HG02981 (cell line): ENCODE measurements at regions not wholly inside any gene's neighbourhood (a gene's known extent, or its start where the extent isn't known, plus 50 kb on each side); places are given as distances from the start of the nearest gene placed in this dataset.

Source experiments
- ATAC-seq: cut with Tn5 transposase; IDR thresholded peaks from one replicate; pipeline ENCODE4 v1.9.1; 2021; ENCODE audit warnings: mild to moderate bottlenecking, moderate library complexity; ENCODE audit not compliant: unreplicated experiment

- ATAC-seq: no peak
Measured at GRCh38 chr14:97539884-97540283, 742.7 kb downstream of the VRK1 start.

- ATAC-seq: no peak
Measured at GRCh38 chr14:97543221-97543620, 746.0 kb downstream of the VRK1 start.

GRCh38 chr14:97543816-97544215, 746.6 kb downstream of the VRK1 start:
- ATAC-seq: no peak

GRCh38 chr14:97544571-97544970, 747.4 kb downstream of the VRK1 start:
- ATAC-seq: no peak

GRCh38 chr14:97546491-97547230, 749.5 kb downstream of the VRK1 start:
- ATAC-seq: no peak

- ATAC-seq: no peak
Measured at GRCh38 chr14:97550463-97550862, 753.3 kb downstream of the VRK1 start.

- no peak for ATAC-seq
Measured at GRCh38 chr14:97554597-97554996, 757.4 kb downstream of the VRK1 start.

DNA sequence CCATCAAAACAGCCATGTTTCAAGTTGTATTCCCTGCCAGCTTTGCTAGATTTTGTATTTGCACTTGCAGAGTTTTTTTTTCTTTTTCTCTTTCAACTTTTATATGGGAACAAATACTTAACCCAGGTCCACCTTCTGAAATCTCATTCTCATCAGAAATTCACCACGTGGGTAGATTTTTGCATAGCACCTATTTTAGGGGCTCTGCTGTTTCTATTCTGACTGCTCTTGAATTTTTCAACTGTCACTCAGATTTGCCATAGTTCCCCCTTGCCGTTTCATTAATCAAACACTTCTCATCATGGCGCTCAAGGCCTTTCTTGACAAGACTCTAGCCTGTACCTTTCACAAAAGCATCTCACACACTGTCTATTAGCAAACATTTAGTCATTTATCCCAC, 767.2 kb downstream of the VRK1 start:
- no peak for ATAC-seq

DNA sequence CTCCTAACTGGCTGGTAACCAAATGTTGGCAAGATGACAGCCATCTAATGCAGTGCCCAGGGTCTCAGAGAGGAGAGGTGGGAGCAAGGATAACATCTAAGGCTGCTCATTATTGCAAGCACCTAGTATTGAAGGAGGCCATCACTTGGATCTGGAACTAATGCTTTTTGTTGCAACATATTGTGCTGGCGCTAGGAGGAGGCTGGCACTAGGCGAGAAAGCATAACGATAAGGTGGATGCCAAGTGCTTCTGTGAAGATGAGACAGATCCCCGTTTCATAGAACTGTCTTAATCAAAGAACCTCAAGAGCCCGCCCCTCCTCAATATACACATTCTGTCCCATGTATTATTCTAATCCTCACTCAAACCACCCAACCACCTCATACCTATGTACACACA, 774.0 kb downstream of the VRK1 start:
- ATAC-seq: no peak

DNA sequence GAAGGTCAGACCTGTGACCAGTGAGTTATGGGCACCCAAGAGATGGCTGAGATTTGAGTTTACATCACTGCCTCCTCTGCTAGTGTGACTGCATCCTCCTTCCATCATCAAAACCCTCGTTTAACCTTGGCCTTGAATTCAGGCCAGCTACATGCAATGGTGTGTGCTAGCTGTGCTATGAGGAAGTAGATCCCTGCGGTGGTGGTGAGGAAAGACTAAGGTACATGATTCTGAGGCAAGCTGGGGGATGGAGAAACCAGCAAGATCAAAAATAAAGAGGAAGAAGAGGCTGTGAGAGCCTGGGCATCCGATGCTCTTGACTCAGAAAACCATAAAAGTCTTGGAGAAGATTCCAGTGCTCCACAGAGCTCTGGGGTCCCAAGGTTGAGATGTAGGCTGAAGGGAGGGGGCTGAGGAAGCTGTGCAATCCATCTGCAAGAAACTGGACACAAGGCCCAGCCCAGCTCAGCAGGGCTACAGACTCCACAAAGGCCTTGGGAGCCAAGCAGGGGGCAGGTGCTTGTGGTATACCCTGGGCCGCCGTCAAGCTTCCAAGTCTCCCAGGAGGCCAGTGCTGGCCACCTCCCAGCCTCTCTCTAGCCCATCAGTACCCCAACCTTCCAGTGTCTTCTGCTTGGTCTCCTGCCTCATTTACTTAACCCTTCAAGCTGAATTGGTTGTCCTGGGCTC, 774.8 kb downstream of the VRK1 start:
- ATAC-seq: no peak

DNA sequence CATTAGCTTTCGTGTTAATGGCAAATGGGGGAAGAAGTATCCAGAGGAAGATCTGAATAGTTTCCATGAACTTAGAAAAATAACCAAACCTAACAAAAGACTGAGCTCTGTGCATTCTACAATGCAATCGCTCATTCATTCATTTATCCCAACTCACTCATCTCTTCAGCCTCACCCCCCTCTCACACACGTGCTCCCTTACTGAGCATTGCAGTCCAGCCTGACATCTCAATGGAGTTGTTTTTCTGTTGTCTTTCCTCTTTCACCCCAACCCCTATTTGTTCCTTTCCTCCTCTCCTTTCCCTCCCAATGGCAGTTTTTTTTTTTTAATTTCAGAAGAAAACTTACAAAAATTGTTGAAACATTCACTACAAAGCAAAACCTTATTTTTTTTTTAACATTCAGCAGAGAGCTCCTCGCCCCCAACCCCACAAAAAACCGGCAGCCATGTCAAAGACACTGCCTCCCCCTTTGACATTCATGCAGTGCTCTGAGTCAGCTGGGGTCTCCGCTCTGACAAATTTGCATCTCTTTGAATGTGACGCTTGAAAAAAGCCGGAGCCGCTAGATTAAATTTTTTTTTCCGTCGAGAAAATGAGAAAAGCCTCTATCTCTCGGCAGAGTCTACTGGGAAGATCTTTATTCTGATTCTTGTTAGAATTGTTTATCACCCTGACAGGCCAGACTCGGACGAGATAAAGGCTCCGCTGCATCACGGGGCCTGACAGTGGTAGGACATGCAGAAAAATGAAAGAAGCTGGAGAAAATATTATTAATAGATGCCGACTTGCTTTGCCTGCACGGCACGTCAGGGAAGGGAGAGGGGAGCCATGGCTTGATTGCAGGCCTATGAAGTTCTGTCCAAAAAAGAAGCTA, 775.6 kb downstream of the VRK1 start:
- no peak for ATAC-seq

GRCh38 chr14:97575677-97576076, 778.5 kb downstream of the VRK1 start:
- no peak for ATAC-seq

GRCh38 chr14:97578982-97579548, 781.9 kb downstream of the VRK1 start:
- ATAC-seq: no peak

- ATAC-seq: no peak
Measured at GRCh38 chr14:97581016-97581415, 783.8 kb downstream of the VRK1 start.

GRCh38 chr14:97582022-97582421, 784.8 kb downstream of the VRK1 start:
- ATAC-seq: no peak

GRCh38 chr14:97584528-97584927, 787.3 kb downstream of the VRK1 start:
- ATAC-seq: no peak

- no peak for ATAC-seq
Measured at GRCh38 chr14:97592341-97592980, 795.3 kb downstream of the VRK1 start.

- no peak for ATAC-seq
Measured at GRCh38 chr14:97594306-97594705, 797.1 kb downstream of the VRK1 start.

GRCh38 chr14:97602438-97603117, 805.4 kb downstream of the VRK1 start:
- no peak for ATAC-seq

DNA sequence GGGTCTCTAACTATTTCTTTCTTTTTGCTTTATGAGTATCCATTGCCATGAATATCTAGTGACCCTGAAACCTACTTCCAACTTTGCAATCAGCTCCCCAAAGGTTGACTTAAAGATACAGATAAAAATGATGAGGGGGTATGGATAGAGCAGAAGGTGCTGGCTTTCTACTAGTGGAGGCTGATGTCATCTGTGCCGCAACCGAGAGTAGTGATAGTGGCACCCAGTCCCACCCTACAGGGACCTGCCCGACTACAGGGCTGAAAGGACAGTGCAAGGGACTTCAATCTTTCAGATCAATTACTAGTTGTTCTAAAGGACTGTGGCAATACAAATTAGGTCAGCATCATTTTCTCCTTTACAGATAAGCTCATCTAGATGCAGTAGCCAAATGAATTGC, 806.0 kb downstream of the VRK1 start:
- no peak for ATAC-seq
